GM21423 (cell line): ENCODE measurements at regions not wholly inside any gene's neighbourhood (a gene's known extent, or its start where the extent isn't known, plus 50 kb on each side); places are given as distances from the start of the nearest gene placed in this dataset.

Experiments
- ATAC-seq: cut with Tn5 transposase; IDR thresholded peaks from one replicate; pipeline ENCODE4 v1.9.1; 2021; ENCODE audit warnings: mild to moderate bottlenecking, moderate library complexity; ENCODE audit not compliant: unreplicated experiment

GRCh38 chr5:104757915-104758314, 1195.3 kb upstream of the NUDT12 start:
- ATAC-seq: no peak

DNA sequence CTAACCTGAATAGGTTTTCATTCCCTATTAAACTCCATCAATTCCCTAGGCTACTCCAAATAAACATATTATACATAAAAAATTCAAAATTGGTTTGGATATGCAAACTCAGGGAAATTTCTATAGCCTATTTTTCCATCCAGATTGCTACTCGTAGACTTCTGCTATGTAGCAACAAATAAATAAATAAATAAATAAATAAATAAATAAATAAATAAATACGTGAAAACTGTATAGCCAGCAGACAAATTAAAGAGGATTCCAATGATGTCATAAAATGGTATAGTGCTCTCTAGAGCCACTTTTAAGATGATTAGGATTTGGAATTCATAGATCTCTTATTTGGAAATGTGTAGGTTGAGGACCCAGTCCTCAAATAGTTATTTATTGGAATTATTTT, 1193.2 kb upstream of the NUDT12 start:
- no peak for ATAC-seq

DNA sequence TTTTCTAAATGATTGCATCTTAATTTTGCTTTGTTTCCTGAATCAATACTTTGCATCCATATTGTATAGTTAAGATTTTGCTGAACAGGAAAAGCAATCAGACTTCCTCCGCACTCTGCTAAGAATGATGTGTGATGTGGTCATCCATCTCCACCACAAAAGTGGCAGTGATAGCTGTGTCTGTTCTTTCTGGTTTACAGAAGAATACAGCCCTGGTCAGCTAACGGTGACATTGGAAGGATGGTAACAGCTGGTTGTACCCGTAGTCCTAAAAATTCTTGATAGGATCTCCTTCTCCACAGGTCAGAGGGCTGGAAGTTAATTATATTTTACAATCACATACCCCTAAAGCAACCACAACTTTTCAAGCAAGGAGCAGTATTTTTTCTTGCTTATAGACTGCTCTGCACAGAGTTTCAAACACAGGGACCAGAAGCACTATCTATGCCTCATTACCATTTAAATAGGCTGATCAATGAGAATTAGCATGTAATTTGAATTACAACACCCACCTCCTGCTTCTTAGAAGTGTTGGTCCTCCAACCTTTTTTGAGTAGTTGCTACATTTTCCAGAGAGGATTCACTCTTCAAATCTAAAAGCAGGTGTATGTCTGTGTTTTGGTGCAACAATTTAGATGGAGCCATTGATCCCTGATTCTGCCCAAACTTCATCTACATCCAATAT, 1191.9 kb upstream of the NUDT12 start:
- no peak for ATAC-seq

- no peak for ATAC-seq
Measured at GRCh38 chr5:104751969-104752368, 1189.4 kb upstream of the NUDT12 start.

DNA sequence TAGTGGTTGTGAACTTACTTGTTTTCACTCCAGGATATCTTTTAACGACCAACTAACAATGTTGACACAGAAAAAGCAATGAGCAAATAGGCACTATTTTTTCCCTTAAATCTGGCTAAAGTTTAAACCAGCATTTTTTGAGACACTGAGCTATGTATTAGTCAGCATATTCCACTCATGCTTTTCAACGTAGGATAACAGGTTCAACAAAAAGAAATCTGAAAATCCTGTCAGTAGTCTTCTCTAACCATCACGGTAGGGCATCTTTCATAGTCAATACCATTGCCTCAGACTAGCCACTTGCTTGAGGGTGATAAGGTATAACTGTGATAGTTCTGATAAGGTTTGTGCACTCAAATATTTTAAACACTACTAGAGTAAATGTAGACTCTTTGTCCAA, 1177.3 kb upstream of the NUDT12 start:
- no peak for ATAC-seq

- no peak for ATAC-seq
Measured at GRCh38 chr5:104739503-104739902, 1176.9 kb upstream of the NUDT12 start.

DNA sequence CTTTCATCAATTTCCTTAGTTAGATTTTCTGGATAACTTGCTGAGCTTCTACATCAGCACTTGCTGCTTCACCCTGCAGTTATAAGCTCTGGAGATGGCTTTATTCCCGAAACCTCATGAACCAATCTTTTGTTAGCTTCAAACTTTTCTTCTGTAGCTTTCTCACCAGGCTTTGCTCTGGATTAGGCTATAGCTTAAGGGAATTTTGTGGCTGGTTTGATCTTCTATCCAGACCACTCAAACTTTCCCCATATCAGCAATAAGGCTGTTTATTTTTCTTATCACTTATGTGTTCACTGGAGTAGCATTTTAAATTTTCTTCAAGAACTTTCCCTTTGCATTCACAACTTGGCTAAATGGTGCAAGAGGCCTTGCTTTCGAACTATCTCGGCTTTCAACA, 1173.5 kb upstream of the NUDT12 start:
- ATAC-seq: no peak

- ATAC-seq: no peak
Measured at GRCh38 chr5:104734046-104734445, 1171.5 kb upstream of the NUDT12 start.

DNA sequence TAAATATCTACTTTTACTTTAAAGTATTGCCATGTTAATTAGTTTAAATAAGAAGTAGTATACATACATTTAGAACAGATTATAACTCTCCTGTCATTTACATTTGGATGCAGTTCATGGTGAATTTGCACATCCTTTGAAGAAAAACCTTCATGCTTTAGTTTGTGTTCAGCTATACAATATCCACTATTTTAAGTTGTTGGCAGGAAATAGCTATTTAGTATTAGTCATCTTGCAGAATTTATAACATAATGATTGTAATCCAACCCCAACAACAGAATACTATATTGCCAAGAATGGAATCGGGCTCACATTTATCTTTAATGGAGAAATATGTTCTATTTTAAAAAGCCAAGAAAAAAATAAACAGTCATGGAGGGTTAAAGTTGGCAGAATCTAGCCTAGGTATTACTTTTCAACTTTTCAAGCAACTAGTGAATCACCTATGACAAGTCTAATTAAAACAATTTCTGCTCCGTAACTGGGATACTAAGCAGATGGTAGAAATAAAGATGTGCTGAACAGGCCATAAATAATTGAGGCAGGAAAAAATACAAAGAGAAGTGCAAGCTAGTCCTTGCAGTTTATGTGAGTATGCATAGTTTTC, 1170.6 kb upstream of the NUDT12 start:
- ATAC-seq: no peak

- ATAC-seq: no peak
Measured at GRCh38 chr5:104731331-104731730, 1168.7 kb upstream of the NUDT12 start.

- no peak for ATAC-seq
Measured at GRCh38 chr5:104708027-104708426, 1145.4 kb upstream of the NUDT12 start.

DNA sequence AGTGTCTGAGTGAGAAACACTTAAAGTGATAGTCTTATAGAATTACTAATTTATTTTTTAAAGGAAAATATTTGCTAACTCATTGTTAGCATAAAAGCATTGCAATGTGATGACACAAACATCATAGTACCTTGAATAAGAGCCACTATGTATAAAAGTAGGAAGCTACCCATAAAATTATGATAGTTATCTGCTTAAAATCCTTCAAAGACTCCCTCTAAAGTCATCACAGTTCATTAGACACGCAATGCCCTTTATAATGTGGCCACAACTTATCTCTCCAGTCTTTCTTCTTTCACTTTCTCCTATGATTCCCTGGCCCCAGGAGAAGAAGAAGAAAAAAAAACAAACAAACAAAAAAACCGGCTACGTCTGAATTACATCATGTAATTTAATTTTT, 1144.0 kb upstream of the NUDT12 start:
- no peak for ATAC-seq

DNA sequence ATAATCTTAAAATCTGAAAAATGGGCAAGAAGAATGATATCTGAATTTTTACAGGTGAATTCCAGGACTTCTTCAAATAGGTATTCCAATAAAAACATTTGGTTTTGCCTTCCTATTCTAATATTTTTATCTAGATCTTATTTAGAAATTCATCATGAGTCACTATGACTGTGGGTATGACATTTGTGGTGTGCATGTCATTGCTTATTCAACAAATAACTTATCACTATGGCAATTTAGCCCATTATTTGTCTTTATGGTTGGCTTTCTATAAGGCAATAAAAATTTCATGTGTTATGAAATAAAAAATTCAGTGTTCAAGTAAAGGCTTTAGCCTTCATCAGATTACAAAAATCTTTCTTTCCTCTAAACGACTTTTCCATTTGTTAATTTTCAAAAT, 1139.6 kb upstream of the NUDT12 start:
- no peak for ATAC-seq

DNA sequence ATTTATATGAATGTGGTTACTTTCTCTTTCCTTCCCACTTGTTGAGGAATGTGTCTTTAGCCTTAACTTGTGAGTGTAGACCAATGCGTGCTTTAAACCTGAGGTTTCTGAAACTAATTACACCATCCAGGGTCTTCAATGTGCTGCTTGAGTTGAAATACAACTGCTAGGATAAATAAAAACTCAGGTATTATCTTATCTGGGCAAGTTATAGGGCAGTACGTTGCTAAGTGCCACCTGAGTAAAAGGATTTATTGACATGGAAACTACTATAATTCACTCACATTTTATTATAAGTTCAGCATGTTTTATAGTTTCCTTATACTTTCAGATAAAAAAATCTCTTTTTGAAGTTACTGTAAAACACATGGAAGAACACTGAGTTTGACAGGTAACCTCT, 1136.8 kb upstream of the NUDT12 start:
- no peak for ATAC-seq

DNA sequence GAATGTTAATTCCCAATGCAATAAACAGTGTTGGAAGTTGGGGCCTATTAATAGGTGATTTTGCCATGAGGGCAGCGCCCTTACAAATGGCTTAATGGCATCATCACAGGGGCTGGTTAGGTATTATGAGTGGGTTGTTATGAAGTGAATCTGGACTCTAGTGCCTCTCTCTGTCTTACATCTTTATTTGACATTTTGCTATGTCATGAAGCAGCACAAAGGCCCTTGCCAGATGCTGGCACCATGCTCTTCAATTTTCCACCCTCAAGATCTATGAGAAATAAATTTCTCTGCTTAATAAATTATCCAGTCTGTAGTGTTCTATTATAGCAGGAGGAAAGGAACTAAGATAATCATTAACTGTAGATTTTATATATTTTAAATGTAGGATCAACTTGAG, 1098.7 kb upstream of the NUDT12 start:
- ATAC-seq: no peak

DNA sequence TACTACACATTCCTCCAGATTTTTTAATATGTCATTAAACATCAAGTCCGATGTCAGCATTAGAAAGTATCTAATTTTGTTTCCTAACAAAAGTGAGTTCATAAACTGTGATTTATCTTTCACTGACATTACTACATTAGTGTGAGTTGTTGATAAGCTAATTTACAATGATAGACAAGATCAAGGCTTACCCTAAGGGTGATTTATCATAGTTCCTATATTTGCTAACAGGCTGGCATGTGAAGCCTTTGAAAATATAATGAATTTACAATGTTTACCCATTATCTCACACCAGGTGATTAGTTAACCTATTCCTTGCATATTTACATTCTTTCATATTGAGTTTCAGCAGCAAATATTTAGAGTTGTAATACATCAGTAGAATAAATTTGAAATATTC, 1096.9 kb upstream of the NUDT12 start:
- no peak for ATAC-seq

GRCh38 chr5:104652271-104652861, 1089.8 kb upstream of the NUDT12 start:
- no peak for ATAC-seq

DNA sequence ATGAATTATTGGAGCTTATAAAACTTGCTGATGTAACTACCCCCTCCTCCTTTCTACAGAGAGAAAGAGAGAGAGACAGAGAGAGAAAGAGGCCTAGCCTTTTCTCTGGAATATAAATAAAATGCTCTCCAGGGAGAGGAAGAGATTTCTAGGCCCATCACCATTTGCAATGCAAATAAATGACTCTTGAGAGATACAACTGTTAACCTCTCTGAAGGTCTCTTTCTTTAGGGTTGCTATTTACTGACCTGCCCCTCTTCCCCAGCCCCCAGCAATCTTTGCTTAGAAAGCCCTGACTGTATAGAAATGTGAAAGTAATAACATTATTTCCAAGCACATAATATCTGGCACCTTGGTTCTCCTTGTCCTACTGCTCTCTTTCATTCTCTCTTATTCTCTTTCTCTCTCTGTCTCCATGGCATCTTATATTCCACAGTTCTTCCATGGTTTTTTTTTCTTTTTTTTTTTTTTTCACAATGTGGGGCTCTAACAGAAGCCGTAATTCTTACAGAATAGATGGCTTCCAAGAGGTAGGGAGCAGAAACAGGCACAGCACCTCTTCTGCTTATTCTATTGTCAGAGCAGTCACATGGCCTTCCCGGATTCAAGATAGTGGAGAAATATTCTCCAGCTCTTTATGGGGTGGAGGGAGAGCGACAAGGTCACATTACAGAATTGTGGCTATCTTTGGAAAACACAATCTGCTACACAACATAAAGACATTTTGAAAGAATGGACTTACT, 1087.9 kb upstream of the NUDT12 start:
- no peak for ATAC-seq

- no peak for ATAC-seq
Measured at GRCh38 chr5:104646416-104646815, 1083.8 kb upstream of the NUDT12 start.

- ATAC-seq: no peak
Measured at GRCh38 chr5:104643320-104643719, 1080.7 kb upstream of the NUDT12 start.

DNA sequence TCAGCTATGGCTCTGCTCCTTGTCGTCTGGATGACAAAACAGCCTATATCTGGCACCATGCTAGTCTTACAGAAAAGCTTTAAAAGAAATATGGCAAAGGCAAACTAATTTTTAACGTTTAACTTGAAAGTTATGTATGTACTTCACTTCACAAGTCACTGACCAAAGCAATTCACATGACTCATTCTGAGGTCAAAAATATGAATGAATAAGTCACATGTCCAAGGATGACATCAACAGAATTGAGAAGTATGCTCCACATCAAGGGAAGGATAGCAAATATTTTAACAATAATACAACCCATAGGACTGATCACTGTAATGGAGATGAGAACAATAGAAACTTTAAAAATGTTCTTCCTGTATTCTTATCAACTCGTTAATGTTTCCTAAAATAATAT, 1072.6 kb upstream of the NUDT12 start:
- no peak for ATAC-seq

GRCh38 chr5:104628911-104629310, 1066.3 kb upstream of the NUDT12 start:
- no peak for ATAC-seq
